GM23248 (cell line): ENCODE measurements at regions not wholly inside any gene's neighbourhood (a gene's known extent, or its start where the extent isn't known, plus 50 kb on each side); places are given as distances from the start of the nearest gene placed in this dataset.

ENCODE experiments used
- EZH2 ChIP-seq: fragments of 200-600 bp; sonication (generic); IDR thresholded peaks from 2 replicates; pipeline ENCODE4 v1.6.1; 2018; ENCODE audit warnings: antibody characterized with exemption, mild to moderate bottlenecking; ENCODE audit not compliant: insufficient read depth, poor library complexity, severe bottlenecking
- EZH2phosphoT487 ChIP-seq: fragments of 200-600 bp; sonication (generic); IDR thresholded peaks from 2 replicates; pipeline ENCODE4 v1.6.1; 2018; ENCODE audit warnings: antibody characterized with exemption, moderate library complexity, mild to moderate bottlenecking, low read depth; ENCODE audit not compliant: insufficient read depth

- TF ChIP-seq EZH2phosphoT487 (no peak), EZH2 (no peak)
Observed at GRCh38 chr7:130881799-130882141, 147.8 kb upstream of the KLF14 start.
